ENCODE measurements at regions not wholly inside any gene's neighbourhood (a gene's known extent, or its start where the extent isn't known, plus 50 kb on each side); places are given as distances from the start of the nearest gene placed in this dataset.
"Not testable (repeated sequence)": the region's sequence is repeated elsewhere in the genome, so short reads cannot be mapped to it uniquely, and the experiment has no call there.

DNA sequence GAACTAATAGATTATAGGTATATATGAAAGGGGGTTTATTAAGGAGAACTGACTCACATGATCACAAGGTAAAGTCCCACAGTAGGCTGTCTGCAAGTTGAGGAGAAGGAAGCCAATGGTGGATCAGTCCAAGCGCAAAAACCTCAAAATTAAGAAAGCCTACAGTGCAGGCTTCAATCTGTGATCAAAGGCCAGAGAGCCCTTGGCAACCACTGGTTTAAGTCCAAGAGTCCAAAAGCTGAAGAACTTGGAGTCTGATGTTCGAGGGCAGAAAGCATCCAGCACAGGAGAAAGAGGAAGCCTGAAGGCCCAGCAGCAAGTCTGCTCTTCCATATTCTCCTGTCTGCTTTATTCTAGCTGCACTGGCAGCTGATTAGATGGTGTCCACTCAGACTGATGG is 721.3 kb upstream of the PCDH9 start:
- 82% methylated on average over 2 of the region's 2 CpGs for WGBS

DNA sequence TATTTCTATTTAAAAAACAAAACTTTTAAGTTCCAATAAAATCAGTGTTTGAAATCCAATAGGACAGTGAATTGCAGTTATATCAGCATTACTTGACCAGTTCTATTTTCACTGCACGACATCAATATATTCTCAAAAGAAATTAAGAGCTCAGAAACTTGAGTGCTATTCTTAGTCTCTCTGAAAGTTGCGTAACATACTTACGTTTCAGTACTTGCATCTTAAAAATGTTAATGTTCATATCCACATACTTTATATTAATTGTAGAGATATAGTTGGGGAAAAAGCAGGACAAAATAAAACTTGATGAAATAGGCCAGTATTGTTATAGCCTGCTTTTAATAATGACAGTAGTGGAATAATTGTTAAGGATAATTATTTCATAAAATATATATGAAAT is 720.5 kb upstream of the PCDH9 start:
- Histone ChIP-seq H3K27ac (ENCODE audit: low read depth) (no peak overlapping the region), H3K4me3 (ENCODE audit: low read depth, low read length) (no peak overlapping the region), H3K4me1 (ENCODE audit: insufficient read depth) (no peaks in the 10 kb centered on the region), H3K36me3 (ENCODE audit: insufficient read depth) (no peaks in the 10 kb centered on the region)
- DNase-seq (ENCODE audit: extremely low spot score) = no peak
- WGBS = 83% methylated on average over 3 of the region's 3 CpGs

More for the DNA sequence above, 721.3 kb upstream of the PCDH9 start:
- H3K27ac ChIP-seq (ENCODE audit: low read depth) = no peak overlapping the region
- no peaks in the 10 kb centered on the region for H3K36me3 ChIP-seq (ENCODE audit: insufficient read depth)
- H3K4me1 ChIP-seq (ENCODE audit: insufficient read depth) = no peaks in the 10 kb centered on the region
- no peak overlapping the region for H3K4me3 ChIP-seq (ENCODE audit: low read depth, low read length)
- DNase-seq (ENCODE audit: extremely low spot score) = no peak

DNA sequence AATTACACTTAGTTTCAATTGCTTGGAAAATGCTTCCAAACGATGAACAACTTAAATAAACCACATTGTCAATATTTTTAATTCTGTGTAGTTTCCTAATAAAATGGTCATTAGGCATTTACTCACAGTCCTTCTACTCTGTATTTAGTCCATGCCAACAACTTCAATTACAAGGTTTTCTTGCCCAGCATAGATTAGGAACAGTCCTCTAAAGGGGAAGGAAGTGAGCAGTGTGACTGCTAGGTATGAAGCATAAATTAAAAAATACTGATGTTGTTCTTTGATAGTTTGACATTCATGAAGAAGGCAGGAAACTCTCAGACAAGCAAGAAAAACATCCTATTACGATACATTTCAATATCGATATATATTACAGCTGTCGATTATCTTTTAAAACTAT is 716.0 kb upstream of the PCDH9 start:
- no peak for DNase-seq (ENCODE audit: extremely low spot score)
- H3K4me1 ChIP-seq (ENCODE audit: insufficient read depth) = no peaks in the 10 kb centered on the region
- H3K27ac ChIP-seq (ENCODE audit: low read depth) = no peak overlapping the region
- 77% methylated on average over 4 of the region's 4 CpGs for WGBS
- H3K36me3 ChIP-seq (ENCODE audit: insufficient read depth) = no peaks in the 10 kb centered on the region
- H3K4me3 ChIP-seq (ENCODE audit: low read depth, low read length) = no peak overlapping the region

DNA sequence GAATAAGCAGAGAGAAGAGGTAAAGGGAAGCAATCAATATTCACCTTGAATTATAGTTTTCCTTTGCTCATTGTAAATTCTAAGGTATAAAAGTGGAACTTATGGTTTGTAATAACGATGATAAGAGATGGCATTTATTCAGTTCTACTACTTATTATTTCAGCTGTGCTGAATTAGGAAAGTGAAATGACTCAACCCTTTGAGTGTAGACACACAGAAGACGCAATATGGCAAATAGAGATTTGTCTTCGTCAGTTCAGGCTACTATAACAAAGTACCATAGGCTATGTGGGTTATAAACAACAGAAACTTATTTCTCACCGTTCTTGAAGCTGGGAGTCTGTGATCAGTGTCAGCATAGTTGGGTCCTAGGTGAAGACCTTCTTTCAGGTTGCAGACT is 713.0 kb upstream of the PCDH9 start:
- no peaks in the 10 kb centered on the region for H3K4me1 ChIP-seq (ENCODE audit: insufficient read depth)
- 75% methylated on average over 4 of the region's 4 CpGs for WGBS
- DNase-seq (ENCODE audit: extremely low spot score) = no peak
- H3K36me3 ChIP-seq (ENCODE audit: insufficient read depth) = peaks cover 1% of the 10 kb centered on the region
- no peak overlapping the region for H3K4me3 ChIP-seq (ENCODE audit: low read depth, low read length)
- no peak overlapping the region for H3K27ac ChIP-seq (ENCODE audit: low read depth)

DNA sequence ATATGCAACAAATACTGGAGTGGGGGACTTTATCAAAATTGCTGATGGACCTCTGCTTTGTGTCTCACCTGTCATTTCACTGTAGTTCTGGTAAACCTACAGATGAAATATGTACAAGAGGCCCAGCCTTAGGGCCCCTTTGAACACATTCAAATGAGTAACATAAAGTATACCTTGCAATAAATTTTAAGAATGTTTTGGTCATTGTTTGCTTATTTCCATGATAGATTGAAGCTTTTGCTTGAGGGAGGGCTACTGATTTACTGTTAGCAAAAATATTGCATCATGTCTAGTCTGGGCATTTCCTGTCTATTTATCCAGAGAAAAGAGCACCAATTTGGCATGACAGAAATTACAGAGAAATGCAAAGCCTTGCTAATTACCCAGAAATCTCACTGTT is 705.5 kb upstream of the PCDH9 start:
- no peak overlapping the region for H3K4me3 ChIP-seq (ENCODE audit: low read depth, low read length)
- DNase-seq (ENCODE audit: extremely low spot score) = no peak
- no peaks in the 10 kb centered on the region for H3K4me1 ChIP-seq (ENCODE audit: insufficient read depth)
- H3K36me3 ChIP-seq (ENCODE audit: insufficient read depth) = peaks cover 1% of the 10 kb centered on the region
- H3K27ac ChIP-seq (ENCODE audit: low read depth) = no peak overlapping the region

DNA sequence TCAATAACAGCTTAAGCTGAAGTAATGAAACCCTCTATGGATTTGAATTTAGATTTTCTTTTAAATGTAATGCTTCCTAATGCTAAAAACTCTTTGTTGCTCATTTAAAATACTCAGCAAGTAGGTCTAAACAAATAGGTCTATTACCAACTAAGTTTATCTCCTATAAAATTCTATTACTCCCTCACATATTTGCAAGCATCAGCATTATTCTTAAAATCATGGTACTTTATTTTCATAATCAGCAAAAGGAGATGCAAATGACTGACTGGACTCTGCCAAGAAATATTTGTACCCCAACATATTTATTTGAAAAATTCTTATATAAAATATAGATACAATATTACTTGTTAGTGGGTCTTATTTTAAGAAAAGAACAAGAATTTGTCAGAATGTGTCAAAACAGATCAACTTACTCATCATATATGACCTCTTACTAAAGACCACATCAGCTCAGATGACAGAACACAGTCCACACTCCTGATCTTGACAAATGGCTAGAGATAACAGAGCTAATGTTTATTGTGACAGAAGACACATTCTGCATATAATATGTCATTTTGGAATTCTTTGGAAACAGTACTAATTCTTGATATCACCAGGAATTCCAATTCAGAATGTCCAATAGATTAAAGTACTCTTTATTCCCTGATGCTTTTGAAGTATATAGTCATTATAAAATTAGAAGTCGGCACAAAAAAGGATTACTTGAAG is 704.6 kb upstream of the PCDH9 start:
- Histone ChIP-seq H3K27ac (ENCODE audit: low read depth) (no peak overlapping the region), H3K36me3 (ENCODE audit: insufficient read depth) (peaks cover 1% of the 10 kb centered on the region), H3K4me3 (ENCODE audit: low read depth, low read length) (no peak overlapping the region), H3K4me1 (ENCODE audit: insufficient read depth) (no peaks in the 10 kb centered on the region)
- WGBS = 34% methylated on average over 1 of the region's 1 CpG
- DNase-seq (ENCODE audit: extremely low spot score) = no peak

DNA sequence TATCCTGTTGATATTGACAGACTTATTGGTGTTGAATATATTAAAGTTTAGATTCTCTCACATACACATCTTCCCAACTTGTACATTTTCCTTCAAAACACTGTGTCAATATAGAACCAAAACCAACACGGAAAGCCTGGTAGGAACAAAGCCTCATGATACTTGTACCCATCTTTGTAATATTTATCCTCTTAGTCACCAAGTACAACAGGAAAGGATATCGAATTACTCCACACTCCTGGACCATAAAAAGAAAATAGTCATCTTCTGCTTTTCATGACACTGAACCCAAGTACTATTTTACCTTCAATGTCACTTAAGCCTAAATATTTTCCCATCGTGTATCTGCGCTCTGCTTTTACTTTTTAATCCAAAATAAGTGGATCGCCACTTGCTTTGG is 702.9 kb upstream of the PCDH9 start:
- H3K27ac ChIP-seq (ENCODE audit: low read depth) = no peak overlapping the region
- WGBS = 91% methylated on average over 5 of the region's 5 CpGs
- no peak for DNase-seq (ENCODE audit: extremely low spot score)
- no peak overlapping the region for H3K4me3 ChIP-seq (ENCODE audit: low read depth, low read length)
- no peaks in the 10 kb centered on the region for H3K36me3 ChIP-seq (ENCODE audit: insufficient read depth)
- no peaks in the 10 kb centered on the region for H3K4me1 ChIP-seq (ENCODE audit: insufficient read depth)

DNA sequence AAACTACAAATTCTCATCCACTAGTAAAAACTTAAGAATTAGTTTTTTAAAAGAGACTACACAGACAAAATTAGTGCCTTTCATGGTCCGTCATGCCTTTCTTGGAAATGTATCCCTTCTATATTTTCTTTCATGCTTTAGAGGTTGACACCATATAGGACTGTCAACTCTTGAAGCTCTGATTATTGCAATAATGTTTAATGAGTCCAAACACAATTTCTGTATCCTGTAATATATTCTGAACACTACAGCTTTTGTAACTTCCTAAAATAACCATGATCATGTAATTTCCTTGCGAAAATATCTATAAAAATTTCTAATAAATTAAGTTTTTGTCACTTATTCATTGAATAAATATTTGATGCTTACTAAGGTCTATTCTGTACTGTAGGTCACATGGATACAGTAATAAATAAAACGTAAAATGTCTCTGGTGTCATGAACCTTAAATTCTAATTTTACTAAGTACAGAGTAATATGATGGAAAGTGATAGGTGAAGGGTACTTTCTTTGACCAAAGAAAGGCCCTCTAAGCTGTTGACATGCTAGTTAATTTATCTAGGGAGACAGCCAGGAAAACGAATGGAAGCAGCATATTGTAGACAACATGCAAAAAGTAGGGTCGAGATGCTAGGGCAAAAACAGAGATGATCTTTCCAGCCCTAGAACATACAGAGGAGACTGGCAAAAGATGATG is 687.3 kb upstream of the PCDH9 start:
- no peak overlapping the region for H3K4me3 ChIP-seq (ENCODE audit: low read depth, low read length)
- H3K27ac ChIP-seq (ENCODE audit: low read depth) = no peak overlapping the region
- no peaks in the 10 kb centered on the region for H3K4me1 ChIP-seq (ENCODE audit: insufficient read depth)
- 74% methylated on average over 5 of the region's 5 CpGs for WGBS
- H3K36me3 ChIP-seq (ENCODE audit: insufficient read depth) = no peaks in the 10 kb centered on the region
- DNase-seq (ENCODE audit: extremely low spot score) = no peak

DNA sequence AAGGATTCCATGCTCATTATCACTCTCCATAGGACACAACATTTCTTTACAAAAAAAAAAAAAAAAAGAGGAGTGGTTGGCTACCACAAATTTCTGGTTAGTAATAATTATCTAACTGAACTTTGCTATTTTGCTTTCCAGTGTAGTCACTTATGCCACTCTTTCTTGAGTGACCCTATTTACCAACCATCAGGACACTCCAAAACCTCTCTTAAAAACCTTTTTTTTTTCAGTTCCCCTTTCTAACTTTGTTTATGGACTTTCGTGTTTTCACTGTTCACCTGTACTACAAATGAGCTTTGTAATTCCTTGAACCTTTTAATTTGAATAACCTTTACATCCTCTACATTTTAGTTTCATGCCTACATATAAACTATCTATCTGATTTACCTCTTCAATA is 686.5 kb upstream of the PCDH9 start:
- no peaks in the 10 kb centered on the region for H3K36me3 ChIP-seq (ENCODE audit: insufficient read depth)
- H3K4me1 ChIP-seq (ENCODE audit: insufficient read depth) = no peaks in the 10 kb centered on the region
- 80% methylated on average over 1 of the region's 1 CpG for WGBS
- no peak overlapping the region for H3K27ac ChIP-seq (ENCODE audit: low read depth)
- no peak overlapping the region for H3K4me3 ChIP-seq (ENCODE audit: low read depth, low read length)
- no peak for DNase-seq (ENCODE audit: extremely low spot score)

DNA sequence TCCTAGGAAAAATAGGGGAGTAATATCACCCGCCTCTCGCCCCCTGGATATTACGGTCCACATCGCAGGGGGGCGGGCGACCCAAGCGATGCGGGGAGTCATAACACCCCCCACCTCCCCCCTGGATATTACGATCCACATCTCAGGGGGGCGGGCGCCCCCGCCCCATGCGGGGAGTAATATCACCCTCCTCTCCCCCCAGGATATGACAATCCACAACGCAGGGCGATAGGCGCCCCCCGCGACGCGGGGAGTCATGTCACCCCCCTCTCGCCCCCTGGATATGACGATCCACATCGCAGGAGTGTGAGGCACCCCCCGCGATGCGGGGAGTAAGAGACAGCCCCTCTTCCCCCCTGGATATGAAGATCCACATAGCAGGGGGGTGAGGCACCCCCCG is 684.4 kb upstream of the PCDH9 start:
- Histone ChIP-seq H3K4me1 (ENCODE audit: insufficient read depth) (no peaks in the 10 kb centered on the region), H3K27ac (ENCODE audit: low read depth) (no peak overlapping the region), H3K4me3 (ENCODE audit: low read depth, low read length) (no peak overlapping the region), H3K36me3 (ENCODE audit: insufficient read depth) (no peaks in the 10 kb centered on the region)
- no peak for DNase-seq (ENCODE audit: extremely low spot score)
- 91% methylated on average over 27 of the region's 27 CpGs for WGBS

DNA sequence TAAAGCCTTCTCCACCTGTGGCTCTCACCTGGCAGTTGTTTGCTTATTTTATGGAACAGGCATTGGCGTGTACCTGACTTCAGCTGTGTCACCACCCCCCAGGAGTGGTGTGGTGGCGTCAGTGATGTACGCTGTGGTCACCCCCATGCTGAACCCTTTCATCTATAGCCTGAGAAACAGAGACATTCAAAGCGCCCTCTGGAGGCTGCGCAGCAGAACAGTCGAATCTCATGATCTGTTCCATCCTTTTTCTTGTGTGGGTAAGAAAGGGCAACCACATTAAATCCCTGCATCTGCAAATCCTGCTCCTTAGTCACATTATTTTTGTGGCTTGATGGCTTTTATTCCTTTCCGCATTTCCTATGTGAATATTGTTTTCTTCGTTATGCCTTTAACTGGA is 672.8 kb upstream of the PCDH9 start:
- 78% methylated on average over 8 of the region's 8 CpGs for WGBS
- not testable (repeated sequence) for H3K36me3 ChIP-seq (ENCODE audit: insufficient read depth); DNase-seq (ENCODE audit: extremely low spot score); H3K4me1 ChIP-seq (ENCODE audit: insufficient read depth); H3K27ac ChIP-seq (ENCODE audit: low read depth); H3K4me3 ChIP-seq (ENCODE audit: low read depth, low read length)

DNA sequence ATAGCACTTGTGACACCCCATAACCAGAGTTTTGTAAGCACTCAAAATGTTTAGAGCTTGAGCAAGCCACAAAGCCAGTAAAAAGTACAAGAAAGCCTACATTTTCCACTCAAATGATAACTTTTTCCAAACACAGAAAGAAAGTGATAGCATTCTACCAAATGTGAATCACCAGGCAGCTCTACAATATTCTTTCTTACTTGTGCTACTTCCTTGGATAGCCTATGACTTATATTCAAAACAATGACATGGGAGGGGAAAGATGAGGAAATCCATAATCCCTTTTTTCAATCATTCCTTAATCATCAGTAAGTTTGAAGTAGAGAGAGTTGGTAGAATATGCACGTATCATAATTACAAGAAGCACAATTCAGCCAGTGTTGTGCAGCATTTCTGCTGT is 650.8 kb upstream of the PCDH9 start:
- no peak overlapping the region for H3K4me3 ChIP-seq (ENCODE audit: low read depth, low read length)
- DNase-seq (ENCODE audit: extremely low spot score) = no peak
- no peaks in the 10 kb centered on the region for H3K4me1 ChIP-seq (ENCODE audit: insufficient read depth)
- 86% methylated on average over 1 of the region's 1 CpG for WGBS
- no peak overlapping the region for H3K27ac ChIP-seq (ENCODE audit: low read depth)
- H3K36me3 ChIP-seq (ENCODE audit: insufficient read depth) = no peaks in the 10 kb centered on the region

DNA sequence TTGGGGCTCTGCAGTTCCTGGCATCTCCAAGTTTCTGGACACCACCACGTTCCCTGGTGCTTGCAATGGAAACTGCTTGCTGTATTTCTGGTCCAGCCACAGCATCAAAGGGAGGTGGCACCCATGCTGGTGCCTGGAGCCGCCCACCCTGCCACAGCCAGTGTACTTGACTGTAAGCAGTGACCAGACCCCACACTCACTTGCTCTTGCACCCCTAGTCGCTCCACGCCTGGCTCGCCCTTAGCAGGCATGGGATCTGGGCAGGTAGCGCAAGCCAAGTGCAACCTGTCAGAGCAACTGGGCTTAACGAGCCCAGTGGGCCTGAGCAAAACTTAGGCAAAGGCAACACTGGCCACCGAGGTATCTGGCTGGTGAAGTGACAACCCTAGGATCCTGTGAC is 648.2 kb upstream of the PCDH9 start:
- Histone ChIP-seq H3K4me3 (ENCODE audit: low read depth, low read length) (no peak overlapping the region), H3K4me1 (ENCODE audit: insufficient read depth) (no peaks in the 10 kb centered on the region), H3K27ac (ENCODE audit: low read depth) (no peak overlapping the region), H3K36me3 (ENCODE audit: insufficient read depth) (no peaks in the 10 kb centered on the region)
- no peak for DNase-seq (ENCODE audit: extremely low spot score)
- WGBS = 93% methylated on average over 8 of the region's 8 CpGs

DNA sequence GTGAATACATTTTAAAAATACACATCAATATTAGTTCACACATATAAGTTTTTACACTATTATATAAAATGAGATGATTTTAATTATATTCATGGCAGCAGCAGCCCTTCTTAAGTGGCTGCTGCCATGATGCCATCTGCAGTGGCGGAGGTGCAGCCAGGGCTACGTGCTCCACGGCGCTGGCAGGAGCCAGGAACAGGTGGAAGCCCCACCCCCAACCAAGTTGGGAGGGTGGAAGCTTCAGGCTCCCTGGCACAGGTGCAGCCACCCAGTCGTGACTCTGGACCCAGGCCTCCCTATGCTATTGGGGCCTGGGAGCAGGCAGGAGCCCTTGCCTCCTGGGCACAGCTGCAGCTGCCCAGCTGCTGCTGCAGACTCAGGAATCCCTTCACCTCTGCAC is 646.9 kb upstream of the PCDH9 start:
- Histone ChIP-seq H3K4me3 (ENCODE audit: low read depth, low read length) (no peak overlapping the region), H3K36me3 (ENCODE audit: insufficient read depth) (no peaks in the 10 kb centered on the region), H3K27ac (ENCODE audit: low read depth) (no peak overlapping the region), H3K4me1 (ENCODE audit: insufficient read depth) (no peaks in the 10 kb centered on the region)
- no peak for DNase-seq (ENCODE audit: extremely low spot score)
- 91% methylated on average over 5 of the region's 5 CpGs for WGBS

Measured in urinary bladder (tissue), 3 donors.